ENCODE measurements at regions not wholly inside any gene's neighbourhood (a gene's known extent, or its start where the extent isn't known, plus 50 kb on each side); places are given as distances from the start of the nearest gene placed in this dataset.

DNA sequence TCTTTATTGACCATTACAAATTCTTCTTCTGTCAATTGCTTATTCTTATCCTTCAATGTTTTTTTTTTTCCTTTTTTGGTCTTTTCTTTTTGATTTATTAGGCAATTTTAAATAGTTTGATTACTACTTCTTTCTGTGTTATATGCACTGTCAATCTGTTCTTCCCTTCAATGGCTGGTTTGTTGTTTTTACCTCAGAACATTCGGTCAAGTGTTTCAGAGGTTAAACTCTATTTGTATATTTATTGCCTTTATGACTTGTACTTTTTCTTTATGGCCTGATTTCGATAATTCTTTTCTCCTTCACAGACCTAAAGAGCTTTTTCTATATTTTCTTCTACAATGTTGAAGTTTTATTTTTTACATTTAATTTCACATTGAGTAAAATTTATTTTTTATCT, 171.5 kb upstream of the AKR1E2 start:
- TF ChIP-seq, protein P1, sequence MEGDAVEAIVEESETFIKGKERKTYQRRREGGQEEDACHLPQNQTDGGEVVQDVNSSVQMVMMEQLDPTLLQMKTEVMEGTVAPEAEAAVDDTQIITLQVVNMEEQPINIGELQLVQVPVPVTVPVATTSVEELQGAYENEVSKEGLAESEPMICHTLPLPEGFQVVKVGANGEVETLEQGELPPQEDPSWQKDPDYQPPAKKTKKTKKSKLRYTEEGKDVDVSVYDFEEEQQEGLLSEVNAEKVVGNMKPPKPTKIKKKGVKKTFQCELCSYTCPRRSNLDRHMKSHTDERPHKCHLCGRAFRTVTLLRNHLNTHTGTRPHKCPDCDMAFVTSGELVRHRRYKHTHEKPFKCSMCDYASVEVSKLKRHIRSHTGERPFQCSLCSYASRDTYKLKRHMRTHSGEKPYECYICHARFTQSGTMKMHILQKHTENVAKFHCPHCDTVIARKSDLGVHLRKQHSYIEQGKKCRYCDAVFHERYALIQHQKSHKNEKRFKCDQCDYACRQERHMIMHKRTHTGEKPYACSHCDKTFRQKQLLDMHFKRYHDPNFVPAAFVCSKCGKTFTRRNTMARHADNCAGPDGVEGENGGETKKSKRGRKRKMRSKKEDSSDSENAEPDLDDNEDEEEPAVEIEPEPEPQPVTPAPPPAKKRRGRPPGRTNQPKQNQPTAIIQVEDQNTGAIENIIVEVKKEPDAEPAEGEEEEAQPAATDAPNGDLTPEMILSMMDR (IDR thresholded peaks at IDR 0.05), result no peak
- TF ChIP-seq POLR2A (IDR thresholded peaks at IDR 0.05), result no peak

Data from thyroid gland (tissue), 4 donors.